GM12878 (cell line): ENCODE measurements at regions not wholly inside any gene's neighbourhood (a gene's known extent, or its start where the extent isn't known, plus 50 kb on each side); places are given as distances from the start of the nearest gene placed in this dataset.

ENCODE experiments used
- ATAC-seq: fragments of 200-7000 bp; cut with Tn5 transposase; 3 replicates; pipeline ENCODE4 v1.9.1; 2020; ENCODE audit warnings: mild to moderate bottlenecking, moderate library complexity
- BruUV-seq: library from RNA; stranded (reverse); fragments of 400-500 nt; replicated peaks from 2 replicates; lab custom pipeline; 2021; lab: Mats Ljungman, UMichigan
- CTCF ChIA-PET: fragments of 300-600 bp; sonication (Branson Sonifier 250); formaldehyde crosslinking; extraction: SDS; loops from one replicate; lab custom pipeline; 2021; ENCODE audit warnings: inconsistent platforms; lab: Yijun Ruan, JAX
- POLR2A ChIA-PET: fragments of 350-600 bp; formaldehyde crosslinking; extraction: SDS; loops from one replicate; lab custom pipeline; 2021; ENCODE audit warnings: inconsistent platforms; lab: Charles Lee
- RAD21 ChIA-PET: fragments of 300-600 bp; sonication (Branson Sonifier 250); formaldehyde crosslinking; loops from one replicate; lab custom pipeline; 2023; ENCODE audit warnings: antibody characterized with exemption; ENCODE audit not compliant: unreplicated experiment; lab: Charles Lee
- SMC1A ChIA-PET: fragments of 300-600 bp; sonication (Branson Sonifier 250); formaldehyde crosslinking; loops from one replicate; lab custom pipeline; 2023; ENCODE audit not compliant: unreplicated experiment, uncharacterized antibody; lab: Charles Lee
- DNase-seq: peaks from one replicate; pipeline ENCODE4 v3.0.0-alpha.2; 2011; ENCODE audit warnings: low read depth, low spot score
- FAIRE-seq: peaks from 3 replicates; lab custom pipeline; 2011; peaks lifted over from hg19 to GRCh38; lab: Jason Lieb, UNC
- H2AFZ ChIP-seq: 2 replicates; pipeline ENCODE4 v1.6.0; 2011; ENCODE audit warnings: low read depth, low read length, control low read depth; ENCODE audit not compliant: control insufficient read depth
- H3K27ac ChIP-seq: 2 replicates; pipeline ENCODE4 v1.5.1; 2011; ENCODE audit warnings: control low read depth; ENCODE audit not compliant: control insufficient read depth, insufficient read depth
- H3K27me3 ChIP-seq, 2 experiments: replicated peaks in 1 of 2; 2 replicates each; pipeline versions ENCODE4 v1.6.0 to v1.6.1; 2011; ENCODE audit warnings: low read length in 1 of 2; ENCODE audit not compliant: control insufficient read depth in 2 of 2, insufficient read depth in 2 of 2
- H3K36me3 ChIP-seq, 2 experiments: 2 replicates each; pipeline ENCODE4 v1.5.1; 2011; ENCODE audit warnings: low read length in 1 of 2; ENCODE audit not compliant: control insufficient read depth in 2 of 2, insufficient read depth in 2 of 2
- H3K4me1 ChIP-seq: 2 replicates; pipeline ENCODE4 v1.6.1; 2011; ENCODE audit warnings: mild to moderate bottlenecking, low read length, moderate library complexity, mixed read lengths; ENCODE audit not compliant: control insufficient read depth, insufficient read depth
- H3K4me2 ChIP-seq: 2 replicates; pipeline ENCODE4 v1.6.0; 2011; ENCODE audit warnings: control low read depth; ENCODE audit not compliant: control insufficient read depth, insufficient read depth
- H3K4me3 ChIP-seq: fragments of 200-600 bp; sonication (generic); 2 replicates; pipeline ENCODE4 v1.5.1; 2016
- H3K79me2 ChIP-seq: 2 replicates; pipeline ENCODE4 v1.6.0; 2011; ENCODE audit warnings: low read length; ENCODE audit not compliant: control insufficient read depth, insufficient read depth
- H3K9ac ChIP-seq: 2 replicates; pipeline ENCODE4 v1.8.0; 2011; ENCODE audit warnings: low read length, control low read depth, mixed read lengths; ENCODE audit not compliant: control insufficient read depth, insufficient read depth
- H3K9me3 ChIP-seq: replicated peaks from 3 replicates; pipeline ENCODE4 v1.5.1; 2011; ENCODE audit warnings: mild to moderate bottlenecking, low read length; ENCODE audit not compliant: control insufficient read depth, insufficient read depth
- H4K20me1 ChIP-seq: 2 replicates; pipeline ENCODE4 v1.6.0; 2011; ENCODE audit not compliant: control insufficient read depth, insufficient read depth
- ATF3 ChIP-seq: IDR thresholded peaks from 2 replicates; pipeline ENCODE4 v1.6.1; 2011; ENCODE audit warnings: low read depth, mild to moderate bottlenecking, low read length, moderate library complexity, borderline replicate concordance; ENCODE audit errors: extremely low read depth
- BACH1 ChIP-seq: fragments of 450-650 bp; IDR thresholded peaks from 2 replicates; pipeline ENCODE4 v1.6.1; 2017; ENCODE audit warnings: mild to moderate bottlenecking, borderline replicate concordance
- BCL11A ChIP-seq: IDR thresholded peaks from 2 replicates; pipeline ENCODE4 v1.6.1; 2011; ENCODE audit warnings: low read depth, low read length
- CREB1 ChIP-seq: IDR thresholded peaks from 2 replicates; pipeline ENCODE4 v1.6.1; 2012; ENCODE audit warnings: low read depth, mild to moderate bottlenecking, inconsistent platforms
- ETV6 ChIP-seq, 2 experiments: fragments of 450-650 bp in 1 of 2; IDR thresholded peaks in 1 of 2; conservative IDR thresholded peaks in 1 of 2; 2 replicates each; pipeline ENCODE4 v1.6.1; 2014; ENCODE audit warnings: antibody characterized with exemption in 1 of 2, borderline replicate concordance in 1 of 2, low read depth in 1 of 2, mild to moderate bottlenecking in 1 of 2, moderate library complexity in 1 of 2
- EZH2 ChIP-seq: IDR thresholded peaks from 2 replicates; pipeline ENCODE4 v1.6.1; 2012; ENCODE audit warnings: low read depth, mild to moderate bottlenecking, control low read depth, inconsistent platforms, low read length, borderline replicate concordance; ENCODE audit not compliant: control insufficient read depth
- MEF2B ChIP-seq: fragments of 450-650 bp; IDR thresholded peaks from 2 replicates; pipeline ENCODE4 v1.6.1; 2018; ENCODE audit warnings: mild to moderate bottlenecking, moderate library complexity; ENCODE audit not compliant: partially characterized antibody, poor library complexity, severe bottlenecking
- PAX5 ChIP-seq: IDR thresholded peaks from 2 replicates; pipeline ENCODE4 v1.6.1; 2011; ENCODE audit warnings: low read depth, low read length, borderline replicate concordance
- RUNX3 ChIP-seq: IDR thresholded peaks from 2 replicates; pipeline ENCODE4 v1.6.1; 2012; ENCODE audit warnings: low read length, inconsistent platforms
- SREBF1 ChIP-seq: IDR thresholded peaks from 2 replicates; pipeline ENCODE4 v1.6.1; 2012; ENCODE audit warnings: mild to moderate bottlenecking, low read length
- WGBS: methylation state at CpG from one replicate; pipeline ENCODE4 v1.1.6; 2016; ENCODE audit warnings: low lambda C conversion rate; ENCODE audit not compliant: insufficient replicate concordance, insufficient coverage; ENCODE audit errors: missing lambda C conversion rate; 5-methylcytosine and 5-hydroxymethylcytosine counted together
- in situ Hi-C: fragments of 300-500 bp; cut with MboI; formaldehyde crosslinking; loops from 9 replicates; pipeline ENCODE4 v1.14.3; 2018; ENCODE audit warnings: mixed read lengths
- intact Hi-C: fragments of 100-400 bp; cut with micrococcal nuclease; formaldehyde crosslinking; loops from one replicate; pipeline ENCODE4 v1.14.2; 2022; ENCODE audit not compliant: unreplicated experiment
- TF ChIP-seq, protein P1 (sequence below): fragments of 450-650 bp; IDR thresholded peaks from 2 replicates; pipeline ENCODE4 v1.6.1; 2017; ENCODE audit warnings: mild to moderate bottlenecking, low read depth, inconsistent platforms; ENCODE audit not compliant: poor library complexity, severe bottlenecking
- TF ChIP-seq, protein P2 (sequence below): fragments of 450-650 bp; conservative IDR thresholded peaks from 2 replicates; pipeline ENCODE4 v1.6.1; 2017; ENCODE audit warnings: mild to moderate bottlenecking, moderate library complexity

- intact Hi-C loops (no loop called here), in situ Hi-C loops (no loop called here)
- no peaks in the 10 kb centered on the region for H3K27me3 ChIP-seq
- H2AFZ ChIP-seq, result no peak overlapping the region
- ChIA-PET POLR2A (no interaction called here), RAD21 (interaction anchor here (0.9 kb wide), 1 partner anchor 11 kb away, joined by 3 read pairs; no protein-coding TSS in a partner anchor), CTCF (no interaction called here), SMC1A (interaction anchor here (1.1 kb wide), 1 partner anchor 96 kb away, joined by 3 read pairs; no protein-coding TSS in a partner anchor)
- no TSS peak for BruUV-seq
- H3K4me2 ChIP-seq, result no peak overlapping the region
- H3K36me3 ChIP-seq, result no peaks in the 10 kb centered on the region
- H3K9ac ChIP-seq, result no peak overlapping the region
- no peaks in the 10 kb centered on the region; the same call in 2 of the 3 replicates for H3K9me3 ChIP-seq
- no peaks in the 10 kb centered on the region for H3K4me1 ChIP-seq
- no peak for FAIRE-seq
- no peaks in the 10 kb centered on the region for H3K79me2 ChIP-seq
- no peak overlapping the region for H3K4me3 ChIP-seq
- H4K20me1 ChIP-seq, result no peaks in the 10 kb centered on the region
- TF ChIP-seq RUNX3 (peak; percentile 58), MEF2B (no peak)
- no peak overlapping the region for H3K27ac ChIP-seq
- WGBS, result 2% methylated on average over 3 of the region's 3 CpGs
- peak; percentile 68 for ATAC-seq
- no peak for DNase-seq
Measured at GRCh38 chrX:65607070-65607742, 60.2 kb upstream of the MSN start.

GRCh38 chrX:65602221-65602560 is 65.3 kb upstream of the MSN start:
- 81% methylated on average over 2 of the region's 2 CpGs for WGBS
- Histone ChIP-seq H3K27me3 (no peaks in the 10 kb centered on the region), H4K20me1 (no peaks in the 10 kb centered on the region), H3K27ac (no peak overlapping the region), H3K79me2 (no peaks in the 10 kb centered on the region), H3K4me1 (peaks cover 2% of the 10 kb centered on the region; the same call in 1 of the 2 replicates), H3K36me3 (no peaks in the 10 kb centered on the region), H3K4me3 (no peak overlapping the region), H2AFZ (no peak overlapping the region), H3K4me2 (no peak overlapping the region), H3K9me3 (no peaks in the 10 kb centered on the region), H3K9ac (no peak overlapping the region)
- in situ Hi-C loops (loop anchor here (5.0 kb wide), 1 partner anchor 45 kb away; no protein-coding TSS in a partner anchor), intact Hi-C loops (no loop called here)
- ChIA-PET SMC1A (interaction anchor here (0.6 to 1.5 kb wide), 2 partner anchors 88 to 285 kb away, joined by 3 read pairs; no protein-coding TSS in a partner anchor), RAD21 (no interaction called here), CTCF (interaction anchor here (1.6 to 2.7 kb wide), 2 partner anchors 22 to 384 kb away, joined by 7 to 9 read pairs; no protein-coding TSS in a partner anchor), POLR2A (no interaction called here)
- no TSS peak for BruUV-seq
- no peak for DNase-seq
- no peak for FAIRE-seq
- no peak for ATAC-seq
- TF ChIP-seq, protein P1, sequence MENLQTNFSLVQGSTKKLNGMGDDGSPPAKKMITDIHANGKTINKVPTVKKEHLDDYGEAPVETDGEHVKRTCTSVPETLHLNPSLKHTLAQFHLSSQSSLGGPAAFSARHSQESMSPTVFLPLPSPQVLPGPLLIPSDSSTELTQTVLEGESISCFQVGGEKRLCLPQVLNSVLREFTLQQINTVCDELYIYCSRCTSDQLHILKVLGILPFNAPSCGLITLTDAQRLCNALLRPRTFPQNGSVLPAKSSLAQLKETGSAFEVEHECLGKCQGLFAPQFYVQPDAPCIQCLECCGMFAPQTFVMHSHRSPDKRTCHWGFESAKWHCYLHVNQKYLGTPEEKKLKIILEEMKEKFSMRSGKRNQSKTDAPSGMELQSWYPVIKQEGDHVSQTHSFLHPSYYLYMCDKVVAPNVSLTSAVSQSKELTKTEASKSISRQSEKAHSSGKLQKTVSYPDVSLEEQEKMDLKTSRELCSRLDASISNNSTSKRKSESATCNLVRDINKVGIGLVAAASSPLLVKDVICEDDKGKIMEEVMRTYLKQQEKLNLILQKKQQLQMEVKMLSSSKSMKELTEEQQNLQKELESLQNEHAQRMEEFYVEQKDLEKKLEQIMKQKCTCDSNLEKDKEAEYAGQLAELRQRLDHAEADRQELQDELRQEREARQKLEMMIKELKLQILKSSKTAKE, result no peak
- TF ChIP-seq BACH1 (no peak), BCL11A (no peak), SREBF1 (no peak), CREB1 (no peak), EZH2 (no peak), ETV6 (conservative IDR thresholded peaks at IDR 0.05 in 1 of 2, IDR thresholded peaks at IDR 0.05 in 1 of 2; ENCODE audit: borderline replicate concordance in 1 of 2, low read depth in 1 of 2) (no peak), ATF3 (no peak), PAX5 (no peak)
- TF ChIP-seq, protein P2, sequence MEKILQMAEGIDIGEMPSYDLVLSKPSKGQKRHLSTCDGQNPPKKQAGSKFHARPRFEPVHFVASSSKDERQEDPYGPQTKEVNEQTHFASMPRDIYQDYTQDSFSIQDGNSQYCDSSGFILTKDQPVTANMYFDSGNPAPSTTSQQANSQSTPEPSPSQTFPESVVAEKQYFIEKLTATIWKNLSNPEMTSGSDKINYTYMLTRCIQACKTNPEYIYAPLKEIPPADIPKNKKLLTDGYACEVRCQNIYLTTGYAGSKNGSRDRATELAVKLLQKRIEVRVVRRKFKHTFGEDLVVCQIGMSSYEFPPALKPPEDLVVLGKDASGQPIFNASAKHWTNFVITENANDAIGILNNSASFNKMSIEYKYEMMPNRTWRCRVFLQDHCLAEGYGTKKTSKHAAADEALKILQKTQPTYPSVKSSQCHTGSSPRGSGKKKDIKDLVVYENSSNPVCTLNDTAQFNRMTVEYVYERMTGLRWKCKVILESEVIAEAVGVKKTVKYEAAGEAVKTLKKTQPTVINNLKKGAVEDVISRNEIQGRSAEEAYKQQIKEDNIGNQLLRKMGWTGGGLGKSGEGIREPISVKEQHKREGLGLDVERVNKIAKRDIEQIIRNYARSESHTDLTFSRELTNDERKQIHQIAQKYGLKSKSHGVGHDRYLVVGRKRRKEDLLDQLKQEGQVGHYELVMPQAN, result no peak
